Fibroblast of skin of abdomen (primary cell): ENCODE measurements at regions not wholly inside any gene's neighbourhood (a gene's known extent, or its start where the extent isn't known, plus 50 kb on each side); places are given as distances from the start of the nearest gene placed in this dataset.
A peak's percentile ranks its signal among the peaks of the same experiment; 100 is the strongest.
"Not testable (repeated sequence)": the region's sequence is repeated elsewhere in the genome, so short reads cannot be mapped to it uniquely, and the experiment has no call there.

Source experiments
- DNase-seq: peaks from one replicate; pipeline ENCODE4 v3.0.0-alpha.2; 2013

DNA sequence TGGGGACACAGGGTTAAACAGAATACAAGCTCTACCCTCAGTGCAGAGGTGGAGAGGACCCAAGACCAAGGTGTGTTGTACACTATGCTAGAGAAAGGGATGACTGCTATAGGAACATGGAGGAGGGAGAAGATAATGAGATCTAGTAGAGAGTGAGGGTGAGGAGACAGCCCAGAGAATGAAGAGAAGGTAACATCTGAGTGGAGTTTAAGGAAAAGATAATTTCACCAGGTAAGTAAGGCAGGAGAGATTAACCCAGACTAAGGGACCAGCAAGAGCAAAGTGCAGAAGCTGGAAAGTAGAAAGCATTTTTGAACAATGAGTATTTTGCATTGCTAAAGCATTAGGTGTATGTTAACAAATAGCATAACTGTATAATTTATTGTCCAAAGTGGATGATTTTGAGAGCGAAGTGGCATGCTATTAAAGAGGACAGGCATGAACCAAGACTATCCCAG is 128.8 kb downstream of the RASSF10 start:
- peak; percentile 55 for DNase-seq

DNA sequence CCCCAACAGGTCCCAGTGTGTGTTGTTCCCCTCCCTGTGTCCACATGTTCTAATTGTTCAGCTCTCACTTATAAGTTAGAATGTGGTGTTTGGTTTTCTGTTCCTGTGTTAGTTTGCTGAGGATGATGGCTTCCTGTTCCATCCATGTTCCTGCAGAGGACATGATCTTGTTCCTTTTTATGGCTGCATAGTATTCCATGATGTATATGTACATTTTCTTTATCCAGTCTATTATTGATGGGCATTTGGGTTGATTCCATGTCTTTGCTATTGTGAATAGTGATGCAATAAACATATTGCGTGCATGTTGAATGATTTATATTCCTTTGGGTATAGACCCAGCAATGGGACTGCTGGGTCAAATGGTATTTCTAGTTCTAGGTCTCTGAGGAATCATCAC is 130.0 kb downstream of the RASSF10 start:
- not testable (repeated sequence) for DNase-seq

DNA sequence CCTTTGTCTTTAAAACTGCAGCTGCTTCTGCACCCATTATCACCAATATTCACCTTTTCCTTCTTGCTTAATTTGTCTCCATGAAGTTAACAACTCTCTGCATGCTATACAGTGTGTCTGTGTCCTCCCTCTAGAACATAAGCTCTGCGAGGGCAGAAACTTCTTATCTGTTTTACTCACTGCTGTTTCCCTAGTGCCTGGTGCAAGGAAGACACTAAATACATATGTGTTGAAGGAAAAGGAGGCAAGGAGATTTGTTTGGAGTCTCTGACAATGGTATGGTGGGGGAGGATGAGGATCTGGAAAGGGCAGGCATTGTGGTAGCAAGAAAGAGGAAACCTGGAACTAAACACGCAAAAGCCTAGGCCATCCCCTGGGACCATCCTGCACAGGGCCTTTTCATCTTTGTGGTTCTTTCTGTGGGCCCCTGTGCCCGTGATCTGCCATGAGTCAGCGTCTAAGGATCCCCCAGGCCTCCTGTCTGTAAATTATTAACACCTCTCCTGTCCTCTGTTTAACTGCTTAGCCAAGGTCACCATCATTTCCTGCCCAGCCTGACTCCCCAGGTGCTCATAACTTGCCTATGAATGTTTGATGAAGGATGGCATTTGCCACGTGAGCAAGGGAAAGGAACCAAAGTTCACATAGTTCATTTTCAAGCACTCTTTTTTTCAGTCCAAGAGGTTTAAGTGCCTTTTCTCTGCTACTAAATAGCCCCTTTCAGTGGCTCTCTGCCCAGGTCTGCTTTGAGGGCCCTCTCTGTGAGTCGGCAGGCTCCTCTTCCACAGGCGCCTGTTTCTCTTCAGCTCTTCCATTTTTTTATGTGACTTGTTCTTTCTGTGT is 131.1 kb downstream of the RASSF10 start:
- peak; percentile 92 for DNase-seq

DNA sequence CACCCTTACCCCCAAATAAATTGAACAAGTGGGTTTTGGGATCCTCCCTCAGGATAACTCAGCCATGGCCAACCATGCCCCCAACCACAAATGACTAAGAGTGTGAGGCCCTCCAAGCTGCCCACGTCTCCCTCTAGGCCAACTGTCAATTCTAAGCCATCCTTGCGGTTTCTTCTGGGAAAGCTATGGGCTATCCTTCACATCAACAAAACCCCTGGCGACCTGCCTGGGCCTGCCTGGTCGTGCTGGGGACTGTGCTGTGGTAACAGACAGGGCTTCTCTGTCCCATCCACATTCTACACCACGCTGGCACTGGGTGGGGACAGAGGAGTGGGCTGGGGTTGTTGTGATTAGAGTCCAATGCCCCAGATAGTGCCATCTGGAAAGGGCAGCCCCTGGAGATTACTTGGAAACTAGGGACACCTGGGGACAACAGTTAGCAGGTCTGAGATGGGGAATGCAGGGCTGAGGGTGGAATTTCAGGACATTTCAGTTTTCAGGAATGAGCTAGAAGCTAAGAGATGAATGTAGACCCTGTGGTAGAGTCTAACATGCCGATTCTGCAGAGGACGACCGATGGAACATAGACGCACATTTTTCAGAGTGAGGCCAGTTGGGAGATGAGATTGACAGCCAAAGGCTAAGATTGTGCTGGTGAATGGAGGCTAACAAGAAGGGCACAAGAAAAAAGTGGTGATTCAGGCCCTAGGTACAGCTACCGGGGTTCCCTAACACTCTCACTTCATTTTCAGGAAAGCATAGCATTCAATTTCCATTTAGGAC is 131.9 kb downstream of the RASSF10 start:
- DNase-seq = no peak

DNA sequence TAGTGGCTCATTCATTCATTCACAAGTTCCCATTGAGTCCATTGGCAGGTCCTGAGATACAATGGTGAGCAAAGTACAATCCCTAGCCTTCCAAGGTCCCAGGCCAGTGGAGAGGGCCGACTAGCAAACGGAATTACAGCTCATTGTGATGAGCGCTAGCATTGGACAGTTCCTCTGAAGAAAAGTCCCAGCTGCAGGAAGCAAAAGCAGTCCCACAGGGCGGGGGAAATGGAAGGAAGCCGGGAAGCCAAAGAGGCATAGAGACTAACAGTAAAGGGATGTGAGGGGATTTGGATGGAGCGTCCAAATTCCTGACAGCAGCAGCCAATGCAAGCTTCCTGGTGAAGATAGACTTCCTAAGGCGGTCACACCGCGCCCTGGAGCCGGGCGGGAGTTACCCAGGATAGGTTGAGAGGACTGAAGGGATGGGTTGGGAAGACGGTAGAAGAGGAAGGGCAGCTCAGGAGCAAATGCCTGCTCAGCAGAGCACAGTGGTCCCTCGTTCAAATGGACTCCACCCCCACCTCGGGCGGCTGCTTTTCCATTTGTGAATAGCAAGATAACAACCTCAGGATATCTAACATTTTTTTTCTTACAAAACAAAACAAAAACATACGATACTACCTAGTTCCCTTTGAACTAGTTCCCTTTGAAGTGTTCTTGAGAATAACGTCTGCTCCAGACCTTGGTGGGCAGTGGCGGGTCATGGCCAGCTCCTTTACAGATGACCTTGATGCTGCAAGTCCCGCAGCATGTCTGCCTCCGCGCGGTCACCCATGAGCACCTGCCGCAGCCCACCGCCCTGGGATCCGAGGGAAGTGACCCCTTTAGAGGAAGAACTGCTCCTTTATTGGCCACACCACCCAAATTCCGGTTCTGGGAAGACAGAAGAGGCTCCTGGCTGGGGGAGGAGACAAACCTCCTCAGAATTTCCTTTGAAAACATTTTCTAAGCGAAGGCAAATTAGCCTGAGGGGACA is 132.9 kb downstream of the RASSF10 start:
- no peak for DNase-seq

DNA sequence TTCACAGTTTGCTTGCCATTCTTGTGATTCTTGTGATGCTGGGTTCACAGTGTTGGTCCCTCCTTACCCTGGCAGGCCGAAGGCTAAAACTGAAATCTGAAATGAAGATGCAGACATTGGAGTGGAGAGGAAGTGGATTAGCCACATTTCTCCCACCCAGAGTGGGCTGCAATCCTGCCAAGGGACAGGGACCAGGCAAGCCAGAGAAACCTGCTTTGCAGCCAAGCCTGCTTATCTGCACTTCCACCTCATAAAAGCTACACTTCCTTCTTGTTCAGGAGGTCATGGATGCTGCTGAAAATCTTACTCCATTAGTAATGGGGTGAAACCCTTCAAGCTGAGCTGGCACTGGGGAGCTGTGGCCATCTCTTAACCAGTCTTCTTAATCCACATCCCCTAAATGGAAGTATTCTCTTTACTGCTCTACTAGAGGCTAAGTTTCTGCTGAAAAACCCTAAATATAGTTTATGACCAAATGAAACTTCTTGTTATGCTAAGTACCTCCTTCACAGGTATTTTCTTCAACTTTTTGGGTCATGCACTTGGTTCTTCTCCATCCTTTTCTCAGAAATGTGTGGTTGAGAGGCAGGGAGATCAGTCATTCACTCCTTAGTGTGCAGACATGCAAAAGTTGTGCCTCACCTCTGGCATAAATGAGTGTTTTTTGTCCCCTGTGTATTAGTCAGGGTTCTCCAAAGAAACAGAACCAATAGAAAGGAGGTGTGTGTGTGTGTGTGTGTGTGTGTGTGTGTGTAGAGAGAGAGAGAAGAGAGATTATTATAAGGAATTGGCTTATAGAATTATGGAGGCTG is 133.9 kb upstream of the BMAL1 start:
- DNase-seq = no peak

DNA sequence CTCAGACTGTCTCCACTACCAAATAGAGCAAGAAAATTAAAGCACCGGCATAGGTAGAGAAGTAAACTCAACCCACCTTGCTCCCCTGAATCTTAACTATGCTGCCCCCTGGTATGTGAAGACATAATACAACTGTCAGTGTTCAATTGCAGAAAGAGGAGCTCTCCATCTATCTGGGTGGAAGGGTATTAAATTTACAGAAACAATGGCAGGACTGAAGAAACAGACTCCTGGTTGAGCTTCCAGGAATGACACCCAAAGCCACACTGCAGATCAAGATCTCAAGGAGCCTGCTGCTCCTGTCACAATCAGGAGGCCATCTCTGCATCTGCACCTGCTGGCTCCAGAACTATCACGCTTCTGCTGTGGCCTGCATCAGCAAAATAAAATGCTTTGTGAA is 132.1 kb upstream of the BMAL1 start:
- DNase-seq = no peak

DNA sequence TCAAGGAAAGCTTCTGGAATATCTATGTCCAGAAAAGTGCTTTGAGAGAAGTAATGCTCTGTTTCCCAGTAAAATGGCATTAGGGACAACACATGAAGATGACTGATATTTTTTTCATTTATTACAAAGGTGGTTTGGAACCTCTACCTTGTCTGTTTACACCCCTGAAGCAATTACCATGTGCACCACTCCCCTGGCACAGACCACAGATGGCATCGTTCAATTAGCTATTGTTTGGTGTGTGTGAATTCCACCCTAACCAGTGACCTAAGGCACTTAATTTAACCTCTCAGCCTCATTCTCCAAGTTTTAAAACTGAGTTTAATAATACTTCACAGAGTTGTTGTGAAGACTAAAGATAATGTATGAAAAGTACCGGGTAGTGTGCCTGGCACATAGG is 127.6 kb upstream of the BMAL1 start:
- no peak for DNase-seq

DNA sequence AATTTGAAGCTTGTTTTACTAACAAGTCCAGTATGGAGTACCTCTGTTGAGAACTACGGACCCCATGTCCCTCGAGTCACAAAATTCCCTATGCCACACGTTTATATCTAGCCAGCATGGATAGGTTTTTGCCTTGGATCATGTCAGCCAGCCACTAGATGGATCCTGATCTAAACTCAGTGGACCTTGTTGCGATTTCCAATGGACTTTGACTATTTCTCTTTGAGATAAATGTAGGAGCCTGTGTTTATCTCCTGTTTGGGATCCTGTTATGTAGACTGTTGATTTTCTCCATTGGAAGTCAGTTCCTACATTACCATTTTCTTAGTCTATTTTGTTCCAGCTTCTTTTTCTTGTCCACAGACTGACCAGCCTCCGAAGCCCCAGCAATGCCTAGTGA is 127.1 kb upstream of the BMAL1 start:
- DNase-seq = no peak

DNA sequence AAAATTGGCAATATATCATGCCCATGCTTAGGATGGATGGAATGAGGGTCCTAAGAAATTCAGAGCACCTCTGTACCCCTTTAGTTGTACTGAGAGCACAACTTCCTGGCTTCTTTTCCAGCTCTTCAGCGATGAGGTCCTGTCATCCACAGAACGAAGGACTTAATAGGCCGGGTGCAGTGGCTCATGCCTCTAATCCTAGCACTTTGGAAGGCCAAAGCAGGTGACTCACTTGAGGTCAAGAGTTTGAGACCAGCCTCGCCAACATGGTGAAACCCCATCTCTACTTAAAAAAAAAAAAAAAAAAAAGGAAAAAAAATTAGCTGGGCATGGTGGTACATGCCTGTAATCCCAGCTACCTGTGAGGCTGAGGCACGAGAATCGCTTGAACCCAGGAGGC is 125.3 kb upstream of the BMAL1 start:
- no peak for DNase-seq

DNA sequence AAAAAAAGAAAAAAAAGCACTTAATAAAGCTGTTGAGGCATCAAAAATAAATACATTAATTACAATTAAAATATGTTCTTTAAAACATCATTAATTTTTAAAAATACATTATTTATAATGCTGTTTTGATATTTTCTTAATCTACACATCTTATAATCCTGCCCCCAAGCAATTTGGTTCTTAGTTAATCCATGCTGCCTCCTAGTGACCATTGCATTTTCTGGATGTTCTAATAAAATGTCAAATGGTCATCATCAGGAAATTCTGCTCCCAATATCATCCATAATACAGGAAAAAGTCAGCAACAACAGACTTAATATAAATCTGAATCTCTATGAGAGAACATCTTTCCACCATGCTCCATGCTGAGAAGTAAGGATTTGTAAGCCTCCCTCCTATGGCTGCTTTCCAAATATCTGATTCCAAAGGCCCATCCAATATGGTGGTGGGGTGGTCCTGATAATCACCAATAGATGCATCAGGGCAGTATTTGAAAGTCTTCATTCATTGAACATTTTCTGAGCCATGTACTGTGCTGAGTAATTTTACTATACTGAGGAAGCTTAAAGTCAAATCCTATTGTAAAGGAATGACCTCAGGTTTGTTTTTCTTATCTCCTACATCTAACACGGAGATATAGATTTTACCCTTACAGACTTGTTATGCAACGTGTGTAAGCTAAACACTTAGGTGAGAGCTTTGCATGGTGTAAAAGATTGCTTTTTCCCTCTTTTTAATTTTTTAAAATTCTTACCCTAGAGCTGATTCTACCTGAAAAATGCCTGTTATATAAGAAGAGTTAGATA is 124.7 kb upstream of the BMAL1 start:
- peak; percentile 18 for DNase-seq

DNA sequence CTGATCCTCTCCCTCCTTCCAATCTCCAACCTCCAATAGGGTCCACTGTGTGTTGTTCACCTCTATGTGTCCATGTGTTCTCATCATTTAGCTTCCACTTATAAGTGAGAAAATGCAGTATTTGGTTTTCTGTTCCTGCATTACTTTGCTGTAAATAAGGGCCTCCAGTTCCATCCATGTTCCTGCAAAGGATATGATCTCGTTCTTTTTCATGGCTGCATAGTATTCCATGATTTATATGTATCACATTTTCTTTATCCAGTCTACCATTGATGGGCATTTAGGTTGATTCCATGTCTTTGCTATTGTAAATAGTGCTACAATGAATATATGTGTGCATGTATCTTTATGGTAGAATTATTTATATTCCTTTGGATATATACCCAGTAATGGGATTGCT is 123.2 kb upstream of the BMAL1 start:
- not testable (repeated sequence) for DNase-seq

DNA sequence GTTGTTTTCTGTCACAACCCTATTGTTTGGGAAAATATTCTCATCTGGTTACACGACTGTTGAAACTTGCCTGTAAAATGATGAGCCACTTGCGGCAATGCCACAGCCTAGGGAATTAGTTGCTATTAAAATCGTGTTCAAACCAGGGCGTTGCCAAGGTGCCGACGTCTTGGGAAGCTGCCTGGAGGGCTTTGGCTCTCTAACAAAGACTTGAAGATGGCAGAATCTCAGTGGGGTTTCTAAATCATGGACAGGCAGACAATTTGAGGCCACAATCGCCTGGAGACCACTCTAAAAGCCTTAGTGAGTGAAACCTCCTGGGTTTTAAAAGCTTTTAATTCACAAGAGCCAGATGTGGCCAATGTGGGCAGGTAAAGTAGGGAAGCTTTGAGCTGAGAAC is 117.2 kb upstream of the BMAL1 start:
- no peak for DNase-seq

DNA sequence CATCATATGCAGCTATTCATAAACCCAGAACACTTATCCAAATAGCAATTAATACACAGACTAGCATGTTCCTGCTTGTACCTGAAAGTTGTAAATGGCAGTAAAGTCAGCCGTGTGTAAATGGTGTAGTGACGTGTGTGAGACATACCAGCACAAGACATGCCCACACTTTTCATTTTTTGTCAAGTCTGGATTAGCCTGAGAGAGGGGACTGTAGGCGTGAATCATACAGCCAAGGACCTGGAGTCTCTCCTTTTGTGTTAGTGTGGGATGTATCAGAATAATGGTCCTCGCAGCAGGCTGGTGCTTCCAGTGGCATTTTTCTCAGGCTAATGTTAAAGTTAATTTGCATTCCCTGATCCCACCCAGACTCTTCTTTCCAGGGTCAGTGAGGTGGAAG is 116.8 kb upstream of the BMAL1 start:
- no peak for DNase-seq

DNA sequence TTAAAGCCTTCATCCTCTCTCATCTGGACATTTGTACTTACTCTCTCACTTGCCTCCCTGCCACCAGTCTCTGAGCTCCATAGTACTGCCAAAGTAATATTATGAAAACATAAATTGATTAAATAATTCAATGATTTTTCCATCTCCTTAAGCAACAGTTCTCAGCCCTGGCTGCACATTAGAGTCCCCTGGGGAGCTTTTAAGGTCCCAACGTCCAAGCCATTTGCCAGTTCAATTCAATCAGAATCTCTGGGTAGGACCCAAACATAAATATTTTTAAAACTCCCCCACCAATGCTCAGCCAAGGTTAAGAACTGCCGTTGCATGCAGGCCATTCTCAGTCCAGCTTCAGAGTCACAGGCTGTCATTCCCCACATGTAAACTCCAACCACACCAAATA is 114.4 kb upstream of the BMAL1 start:
- no peak for DNase-seq

DNA sequence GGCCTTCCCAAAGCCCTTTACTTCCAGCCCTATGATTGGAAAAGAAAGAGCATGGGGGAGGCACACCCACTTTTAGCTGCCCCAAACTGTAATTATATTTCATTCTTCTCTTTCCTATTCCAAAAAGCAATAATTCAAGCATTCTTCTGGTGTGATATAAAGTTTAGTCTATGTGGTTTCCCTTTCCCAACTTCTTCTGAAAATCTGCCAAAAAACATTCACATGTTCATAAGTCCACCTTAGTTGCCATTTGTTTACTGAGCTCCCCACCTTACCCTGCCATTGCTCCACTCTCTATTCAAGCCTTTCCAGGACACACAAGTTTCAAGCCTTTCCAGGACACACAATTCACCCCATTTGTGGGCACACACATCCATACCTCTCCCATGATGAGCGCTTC is 111.6 kb upstream of the BMAL1 start:
- DNase-seq = peak; percentile 33

DNA sequence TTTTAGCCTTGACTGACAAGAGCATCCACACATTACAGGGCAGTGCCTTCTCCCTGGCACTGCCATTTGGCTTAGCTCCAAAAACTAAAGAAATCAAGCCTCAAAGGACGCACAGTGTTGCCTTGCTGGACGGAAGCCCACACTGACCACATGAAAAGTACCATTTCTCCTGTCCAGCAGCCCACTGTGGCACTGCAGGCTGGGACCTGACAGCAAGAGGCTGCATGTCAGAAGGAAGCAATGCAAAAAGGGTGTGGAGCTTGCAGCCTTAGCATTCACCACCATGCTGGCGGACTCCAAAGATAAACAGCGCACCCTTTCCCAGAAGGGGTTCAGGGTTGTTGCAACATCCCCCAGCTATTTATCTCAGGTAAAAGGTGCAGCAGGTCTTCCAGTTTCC is 109.3 kb upstream of the BMAL1 start:
- no peak for DNase-seq

DNA sequence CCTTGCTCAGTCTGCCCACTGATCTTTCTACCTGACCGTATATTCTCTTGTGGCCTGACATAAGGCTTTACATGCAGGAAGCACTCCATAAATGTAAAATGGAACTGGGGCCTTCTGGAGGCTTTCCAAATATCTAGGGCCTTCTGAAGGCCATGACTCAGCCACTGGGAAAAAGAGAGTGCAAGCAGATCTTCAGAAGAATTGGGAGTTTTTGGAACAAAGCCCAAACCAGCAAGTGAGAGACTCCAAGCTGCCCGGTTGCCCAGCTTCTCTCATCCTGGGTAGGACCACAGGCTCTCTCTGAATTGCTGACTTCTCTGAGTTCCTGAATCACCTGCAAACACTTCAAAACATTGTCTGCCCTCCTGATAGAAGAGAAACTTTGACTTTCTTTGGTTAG is 107.9 kb upstream of the BMAL1 start:
- peak; percentile 94 for DNase-seq

DNA sequence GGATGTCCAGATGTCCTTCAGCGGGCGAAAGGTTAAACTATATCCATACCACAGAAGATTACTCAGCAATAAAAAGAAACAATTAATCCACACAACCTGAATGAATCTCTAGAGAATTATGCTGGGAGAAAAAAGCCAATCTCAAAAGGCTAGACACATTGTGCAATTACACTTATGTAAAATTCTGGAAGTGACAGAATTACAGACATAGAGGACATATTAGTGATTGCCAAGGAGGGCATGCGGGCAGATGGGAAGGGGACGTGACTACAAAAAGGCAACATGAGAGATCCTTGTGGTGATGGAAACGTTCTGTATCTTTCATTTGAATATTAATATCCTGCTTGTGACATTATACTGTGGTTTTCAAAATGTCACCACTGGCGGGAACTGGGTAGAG is 103.5 kb upstream of the BMAL1 start:
- DNase-seq = no peak

DNA sequence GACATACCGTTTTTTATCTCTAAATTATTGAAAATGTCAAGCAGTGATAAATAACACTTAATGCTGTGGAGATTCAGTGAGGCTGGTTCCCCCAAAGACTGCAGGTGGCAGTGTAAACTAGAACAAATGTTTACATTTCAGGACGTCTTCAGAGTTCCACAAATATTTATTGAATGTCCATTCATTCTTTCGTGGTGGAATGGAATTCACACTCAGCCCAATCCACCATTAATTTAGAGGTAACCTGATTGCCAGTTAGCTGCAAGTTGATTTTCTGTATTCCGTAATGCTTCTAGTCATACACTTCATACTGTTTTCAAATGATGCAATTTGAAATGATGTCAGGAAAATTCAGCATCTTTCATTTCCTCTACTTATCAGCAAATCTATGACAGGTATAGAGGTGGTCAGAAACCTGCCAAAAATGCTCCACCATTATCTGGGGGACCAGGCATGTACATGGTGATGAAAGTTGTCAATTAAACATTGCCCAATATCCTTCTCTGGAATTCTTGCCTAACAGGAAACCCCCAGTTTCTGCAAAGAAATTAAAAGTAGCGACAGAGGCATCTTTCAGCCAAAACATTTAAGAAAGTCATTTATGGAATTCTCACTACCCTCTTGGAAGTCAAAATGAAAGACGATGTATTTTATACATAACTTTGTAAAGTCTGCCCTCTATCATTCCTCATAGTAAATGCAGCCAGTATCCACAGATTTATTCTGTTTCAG is 94.3 kb upstream of the BMAL1 start:
- DNase-seq = peak; percentile 80
